ENCODE measurements at regions not wholly inside any gene's neighbourhood (a gene's known extent, or its start where the extent isn't known, plus 50 kb on each side); places are given as distances from the start of the nearest gene placed in this dataset.

DNA sequence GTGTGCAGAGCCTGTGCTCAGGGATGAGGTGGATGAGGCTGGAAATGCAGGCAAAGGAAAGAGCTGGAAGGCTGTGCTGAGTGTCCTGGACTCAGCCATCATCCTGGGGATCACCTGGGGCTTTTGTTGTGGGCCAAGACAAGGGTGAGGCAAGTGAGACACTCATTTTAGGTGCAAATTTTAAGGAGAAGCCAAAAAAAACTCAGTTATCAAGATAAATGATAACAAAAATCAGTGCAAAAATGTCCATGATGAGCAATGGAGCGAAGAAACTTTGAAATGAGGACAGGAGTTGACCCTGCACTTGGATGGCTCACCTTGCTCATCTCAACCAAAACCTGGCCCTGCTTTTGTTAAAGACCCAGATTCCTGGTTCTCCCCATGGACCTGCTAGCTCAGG is 141.9 kb downstream of the MYCN start:
- Mint-ChIP-seq H3K4me1 (peaks cover 36 to 38% of the 10 kb centered on the region in 2 experiments), H3K4me3 (no peak overlapping the region), H3K9me3 (no peaks in the 10 kb centered on the region; a peak in 1 of 5 replicates), H3K27me3 (ENCODE audit: low read depth) (peaks cover 6% of the 10 kb centered on the region), H3K27ac (no peak overlapping the region; a peak in 2 of 7 replicates), H3K36me3 (ENCODE audit: insufficient read depth in 1 of 3, low read depth in 3 of 3) (no peaks in the 10 kb centered on the region)
- H2BK12ac ChIP-seq (ENCODE audit: insufficient read length, low read depth, low read length): no peak overlapping the region
- H3K9ac ChIP-seq (ENCODE audit: extremely low read depth, insufficient read length, low read length): no peak overlapping the region
- no peak overlapping the region for H2AFZ ChIP-seq (ENCODE audit: low read length)
- no peak for DNase-seq
- no peak overlapping the region for H2BK120ac ChIP-seq (ENCODE audit: low read depth, low read length, poor library complexity, severe bottlenecking)
- WGBS (ENCODE audit: extremely low coverage, insufficient read length, low lambda C conversion rate): no CpG with 5 or more reads among the region's 1 CpG
- H3K27me3 ChIP-seq (ENCODE audit: insufficient read depth, low read length): no peaks in the 10 kb centered on the region
- no peaks in the 10 kb centered on the region for H3K79me2 ChIP-seq (ENCODE audit: insufficient read depth, low read length)
- H4K20me1 ChIP-seq (ENCODE audit: control insufficient read depth, insufficient read depth, insufficient read length): no peaks in the 10 kb centered on the region
- H3K9me3 ChIP-seq (ENCODE audit: control insufficient read depth, low read depth, low read length): no peaks in the 10 kb centered on the region
- H3K14ac ChIP-seq (ENCODE audit: insufficient read depth, low read length): no peak overlapping the region
- no peak overlapping the region for H2BK5ac ChIP-seq (ENCODE audit: insufficient read length, low read length)
- no peak overlapping the region for H4K5ac ChIP-seq (ENCODE audit: insufficient read length, low read depth, low read length)
- H3K4me1 ChIP-seq (ENCODE audit: insufficient read depth, low read length): peaks cover 9% of the 10 kb centered on the region; the same call in 1 of the 2 replicates
- no peak overlapping the region for H2AK5ac ChIP-seq (ENCODE audit: insufficient read length, low read length)
- H3T11ph ChIP-seq (ENCODE audit: low read length): no peak overlapping the region
- no peak overlapping the region for H3K4ac ChIP-seq (ENCODE audit: low read depth, low read length)
- H3K79me1 ChIP-seq (ENCODE audit: insufficient read depth, low read depth, low read length, poor library complexity, severe bottlenecking): no peaks in the 10 kb centered on the region
- no peak overlapping the region for H3K23ac ChIP-seq (ENCODE audit: insufficient read length, low read depth, low read length)
- TF ChIP-seq, protein P1, sequence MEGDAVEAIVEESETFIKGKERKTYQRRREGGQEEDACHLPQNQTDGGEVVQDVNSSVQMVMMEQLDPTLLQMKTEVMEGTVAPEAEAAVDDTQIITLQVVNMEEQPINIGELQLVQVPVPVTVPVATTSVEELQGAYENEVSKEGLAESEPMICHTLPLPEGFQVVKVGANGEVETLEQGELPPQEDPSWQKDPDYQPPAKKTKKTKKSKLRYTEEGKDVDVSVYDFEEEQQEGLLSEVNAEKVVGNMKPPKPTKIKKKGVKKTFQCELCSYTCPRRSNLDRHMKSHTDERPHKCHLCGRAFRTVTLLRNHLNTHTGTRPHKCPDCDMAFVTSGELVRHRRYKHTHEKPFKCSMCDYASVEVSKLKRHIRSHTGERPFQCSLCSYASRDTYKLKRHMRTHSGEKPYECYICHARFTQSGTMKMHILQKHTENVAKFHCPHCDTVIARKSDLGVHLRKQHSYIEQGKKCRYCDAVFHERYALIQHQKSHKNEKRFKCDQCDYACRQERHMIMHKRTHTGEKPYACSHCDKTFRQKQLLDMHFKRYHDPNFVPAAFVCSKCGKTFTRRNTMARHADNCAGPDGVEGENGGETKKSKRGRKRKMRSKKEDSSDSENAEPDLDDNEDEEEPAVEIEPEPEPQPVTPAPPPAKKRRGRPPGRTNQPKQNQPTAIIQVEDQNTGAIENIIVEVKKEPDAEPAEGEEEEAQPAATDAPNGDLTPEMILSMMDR (conservative IDR thresholded peaks at IDR 0.05): no peak
- no peak overlapping the region for H3K4me2 ChIP-seq (ENCODE audit: insufficient read depth, insufficient read length, low read length)
- no peak overlapping the region for H3K18ac ChIP-seq (ENCODE audit: insufficient read length, low read depth, low read length)
- no peak overlapping the region for H2BK15ac ChIP-seq (ENCODE audit: low read depth, low read length)
- H4K8ac ChIP-seq (replicated peaks; ENCODE audit: insufficient read length, low read depth, low read length): no peak overlapping the region
- H3K56ac ChIP-seq (ENCODE audit: insufficient read length, low read depth, low read length): no peak overlapping the region
- H4K91ac ChIP-seq (ENCODE audit: insufficient read length, low read depth, low read length): no peak overlapping the region
- H3K23me2 ChIP-seq (ENCODE audit: insufficient read length, low read depth, low read length, poor library complexity, severe bottlenecking): no peaks in the 10 kb centered on the region
- no peak overlapping the region for H3K27ac ChIP-seq (ENCODE audit: insufficient read length, low read depth, low read length)
- H2BK20ac ChIP-seq (ENCODE audit: low read depth, low read length, poor library complexity, severe bottlenecking): no peak overlapping the region

All from H9 (cell line).